ENCODE measurements at regions not wholly inside any gene's neighbourhood (a gene's known extent, or its start where the extent isn't known, plus 50 kb on each side); places are given as distances from the start of the nearest gene placed in this dataset.
"Not testable (repeated sequence)": the region's sequence is repeated elsewhere in the genome, so short reads cannot be mapped to it uniquely, and the experiment has no call there.

DNA sequence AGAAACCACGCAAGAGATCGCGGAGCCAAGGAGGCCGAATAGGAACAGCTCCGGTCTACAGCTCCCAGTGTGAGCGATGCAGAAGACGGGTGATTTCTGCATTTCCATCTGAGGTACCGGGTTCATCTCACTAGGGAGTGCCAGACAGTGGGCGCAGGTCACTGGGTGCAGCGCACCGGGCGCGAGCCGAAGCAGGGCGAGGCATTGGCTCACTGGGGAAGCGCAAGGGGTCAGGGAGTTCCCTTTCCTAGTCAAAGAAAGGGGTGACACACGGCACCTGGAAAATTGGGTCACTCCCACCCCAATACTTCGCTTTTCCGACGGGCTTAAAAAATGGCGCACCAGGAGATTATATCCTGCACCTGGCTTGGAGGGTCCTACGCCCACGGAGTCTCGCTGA, 94.9 kb upstream of the NEK3 start:
- not testable (repeated sequence) for H3K4me3 Mint-ChIP-seq (ENCODE audit: unreplicated experiment); H3K9me3 Mint-ChIP-seq (ENCODE audit: unreplicated experiment); H3K27ac Mint-ChIP-seq (ENCODE audit: unreplicated experiment); H3K27me3 Mint-ChIP-seq (ENCODE audit: unreplicated experiment); H3K36me3 Mint-ChIP-seq (ENCODE audit: low read depth, unreplicated experiment); DNase-seq (ENCODE audit: low spot score); H3K4me1 Mint-ChIP-seq (ENCODE audit: unreplicated experiment)

DNA sequence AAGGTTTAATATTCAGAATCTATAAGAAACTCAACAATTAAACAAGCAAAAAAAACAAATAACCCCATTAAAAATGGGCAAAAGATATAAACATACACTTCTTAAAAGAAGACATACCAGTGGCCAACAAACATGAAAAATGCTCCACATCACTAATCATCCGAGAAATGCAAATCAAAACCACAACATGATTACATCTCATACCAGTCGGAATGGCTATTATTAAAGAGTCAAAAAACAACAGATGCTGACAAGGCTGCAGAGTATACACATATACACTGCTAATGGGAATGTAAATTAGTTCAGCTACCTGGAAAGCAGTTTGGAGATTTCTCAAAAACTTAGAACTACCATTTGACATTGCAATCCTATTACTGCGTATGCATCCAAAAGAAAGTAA, 81.4 kb upstream of the NEK3 start:
- not testable (repeated sequence) for H3K9me3 Mint-ChIP-seq (ENCODE audit: unreplicated experiment); H3K27me3 Mint-ChIP-seq (ENCODE audit: unreplicated experiment); H3K4me3 Mint-ChIP-seq (ENCODE audit: unreplicated experiment); H3K27ac Mint-ChIP-seq (ENCODE audit: unreplicated experiment); H3K4me1 Mint-ChIP-seq (ENCODE audit: unreplicated experiment); DNase-seq (ENCODE audit: low spot score); H3K36me3 Mint-ChIP-seq (ENCODE audit: low read depth, unreplicated experiment)

DNA sequence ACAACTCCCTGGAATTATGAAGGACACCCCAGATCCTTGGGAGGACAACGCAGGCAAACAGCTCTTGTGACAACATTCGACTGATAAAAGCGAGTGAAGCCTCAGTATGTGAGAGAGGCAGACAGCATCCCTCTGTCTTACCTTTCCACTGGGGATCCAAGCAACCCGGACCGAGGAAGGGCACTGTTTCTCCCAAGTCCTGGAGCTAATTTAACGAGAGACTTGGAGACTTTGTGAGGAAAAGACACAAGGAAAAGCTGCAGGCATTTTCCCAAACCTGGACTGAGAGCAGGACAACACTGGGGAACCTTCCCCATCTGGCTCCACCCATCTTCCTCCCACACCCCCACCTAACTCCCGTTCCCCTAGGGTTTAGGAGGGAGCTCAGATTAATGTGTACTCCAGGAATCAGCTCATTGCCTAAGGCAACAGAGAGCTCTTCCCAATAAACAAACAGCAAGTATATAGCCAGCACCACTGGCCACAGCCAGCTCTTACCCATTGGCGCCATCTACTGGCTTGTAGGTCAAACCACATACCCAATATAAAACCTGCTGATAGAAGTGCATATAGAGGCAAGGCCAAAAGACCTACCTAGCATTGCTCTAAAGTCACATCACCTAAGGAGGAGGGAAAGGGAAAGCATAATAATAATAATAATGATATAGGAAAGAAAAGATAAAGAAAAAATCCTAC, 76.7 kb upstream of the NEK3 start:
- peak; percentile 65 for DNase-seq (ENCODE audit: low spot score)
- not testable (repeated sequence) for H3K36me3 Mint-ChIP-seq (ENCODE audit: low read depth, unreplicated experiment); H3K4me1 Mint-ChIP-seq (ENCODE audit: unreplicated experiment); H3K9me3 Mint-ChIP-seq (ENCODE audit: unreplicated experiment); H3K27me3 Mint-ChIP-seq (ENCODE audit: unreplicated experiment)
- peak overlapping the region; percentile 30 for H3K27ac Mint-ChIP-seq (ENCODE audit: unreplicated experiment)
- peak overlapping the region; percentile 77 for H3K4me3 Mint-ChIP-seq (ENCODE audit: unreplicated experiment)
- TF ChIP-seq, protein P1, sequence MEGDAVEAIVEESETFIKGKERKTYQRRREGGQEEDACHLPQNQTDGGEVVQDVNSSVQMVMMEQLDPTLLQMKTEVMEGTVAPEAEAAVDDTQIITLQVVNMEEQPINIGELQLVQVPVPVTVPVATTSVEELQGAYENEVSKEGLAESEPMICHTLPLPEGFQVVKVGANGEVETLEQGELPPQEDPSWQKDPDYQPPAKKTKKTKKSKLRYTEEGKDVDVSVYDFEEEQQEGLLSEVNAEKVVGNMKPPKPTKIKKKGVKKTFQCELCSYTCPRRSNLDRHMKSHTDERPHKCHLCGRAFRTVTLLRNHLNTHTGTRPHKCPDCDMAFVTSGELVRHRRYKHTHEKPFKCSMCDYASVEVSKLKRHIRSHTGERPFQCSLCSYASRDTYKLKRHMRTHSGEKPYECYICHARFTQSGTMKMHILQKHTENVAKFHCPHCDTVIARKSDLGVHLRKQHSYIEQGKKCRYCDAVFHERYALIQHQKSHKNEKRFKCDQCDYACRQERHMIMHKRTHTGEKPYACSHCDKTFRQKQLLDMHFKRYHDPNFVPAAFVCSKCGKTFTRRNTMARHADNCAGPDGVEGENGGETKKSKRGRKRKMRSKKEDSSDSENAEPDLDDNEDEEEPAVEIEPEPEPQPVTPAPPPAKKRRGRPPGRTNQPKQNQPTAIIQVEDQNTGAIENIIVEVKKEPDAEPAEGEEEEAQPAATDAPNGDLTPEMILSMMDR (IDR thresholded peaks at IDR 0.05; ENCODE audit: unreplicated experiment): peak; percentile 63

DNA sequence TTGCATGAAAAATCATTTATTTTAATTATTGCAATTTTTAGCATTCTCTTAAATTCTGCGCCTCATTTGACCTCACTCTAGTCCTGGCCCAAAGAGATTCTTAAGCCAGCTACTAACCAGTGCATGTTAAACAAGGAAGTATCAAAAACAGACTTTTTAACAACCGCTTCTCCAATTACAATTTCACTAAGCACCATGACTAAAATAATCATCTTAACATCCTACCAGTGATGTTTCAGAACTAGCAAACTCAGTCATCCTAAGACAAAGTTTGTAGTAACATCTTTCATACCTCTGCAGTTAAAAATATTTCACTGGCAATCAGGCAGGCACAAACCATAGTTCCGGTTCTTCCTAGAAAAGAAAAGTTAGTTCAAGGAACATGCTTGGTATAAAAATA, 75.5 kb upstream of the NEK3 start:
- Mint-ChIP-seq H3K4me3 (ENCODE audit: unreplicated experiment) (peak overlapping the region; percentile 83), H3K27ac (ENCODE audit: unreplicated experiment) (peak overlapping the region; percentile 53)
- DNase-seq (ENCODE audit: low spot score); H3K36me3 Mint-ChIP-seq (ENCODE audit: low read depth, unreplicated experiment); H3K9me3 Mint-ChIP-seq (ENCODE audit: unreplicated experiment); H3K4me1 Mint-ChIP-seq (ENCODE audit: unreplicated experiment); H3K27me3 Mint-ChIP-seq (ENCODE audit: unreplicated experiment): not testable (repeated sequence)

DNA sequence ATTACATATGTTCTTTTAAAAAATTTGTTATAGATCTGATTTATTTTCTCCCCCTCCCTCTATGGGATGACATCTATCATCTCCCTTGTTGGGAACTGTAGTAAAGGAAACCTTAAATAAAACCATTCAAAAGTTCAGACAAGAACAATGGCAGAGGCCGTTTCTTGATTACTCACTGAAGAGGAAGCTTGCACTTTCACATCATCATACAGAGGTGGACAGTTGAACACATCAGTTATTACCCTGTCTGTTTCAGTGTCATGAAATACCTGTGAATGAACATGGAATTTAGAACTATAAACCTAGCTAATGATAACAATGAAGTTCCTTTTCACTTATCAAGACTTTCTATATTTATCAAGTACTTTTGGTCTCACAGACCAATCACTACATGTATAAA, 63.7 kb upstream of the NEK3 start:
- H3K4me3 Mint-ChIP-seq (ENCODE audit: unreplicated experiment); DNase-seq (ENCODE audit: low spot score); H3K9me3 Mint-ChIP-seq (ENCODE audit: unreplicated experiment); H3K27ac Mint-ChIP-seq (ENCODE audit: unreplicated experiment); H3K27me3 Mint-ChIP-seq (ENCODE audit: unreplicated experiment): not testable (repeated sequence)
- Mint-ChIP-seq H3K36me3 (ENCODE audit: low read depth, unreplicated experiment) (peaks cover 15% of the 10 kb centered on the region), H3K4me1 (ENCODE audit: unreplicated experiment) (peaks cover 16% of the 10 kb centered on the region)

DNA sequence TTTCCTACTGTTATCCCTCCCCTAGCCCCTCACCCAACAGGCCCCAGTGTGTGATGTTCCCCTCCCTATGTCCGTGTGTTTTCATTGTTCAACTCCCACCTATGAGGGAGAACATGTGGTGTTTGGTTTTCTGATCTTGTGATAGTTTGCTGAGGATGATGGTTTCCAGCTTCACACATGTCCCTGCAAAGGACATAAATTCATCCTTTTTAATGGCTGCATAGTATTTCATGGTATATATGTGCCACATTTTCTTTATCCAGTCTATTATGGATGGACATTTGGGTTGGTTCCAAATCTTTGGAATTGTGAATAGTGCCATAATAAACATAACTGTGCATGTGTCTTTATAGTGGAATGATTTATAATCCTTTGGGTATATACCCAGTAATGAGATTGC, 54.5 kb upstream of the NEK3 start:
- H3K27me3 Mint-ChIP-seq (ENCODE audit: unreplicated experiment); H3K27ac Mint-ChIP-seq (ENCODE audit: unreplicated experiment); H3K4me3 Mint-ChIP-seq (ENCODE audit: unreplicated experiment); H3K9me3 Mint-ChIP-seq (ENCODE audit: unreplicated experiment); DNase-seq (ENCODE audit: low spot score); H3K4me1 Mint-ChIP-seq (ENCODE audit: unreplicated experiment): not testable (repeated sequence)
- H3K36me3 Mint-ChIP-seq (ENCODE audit: low read depth, unreplicated experiment): peaks cover 52% of the 10 kb centered on the region

DNA sequence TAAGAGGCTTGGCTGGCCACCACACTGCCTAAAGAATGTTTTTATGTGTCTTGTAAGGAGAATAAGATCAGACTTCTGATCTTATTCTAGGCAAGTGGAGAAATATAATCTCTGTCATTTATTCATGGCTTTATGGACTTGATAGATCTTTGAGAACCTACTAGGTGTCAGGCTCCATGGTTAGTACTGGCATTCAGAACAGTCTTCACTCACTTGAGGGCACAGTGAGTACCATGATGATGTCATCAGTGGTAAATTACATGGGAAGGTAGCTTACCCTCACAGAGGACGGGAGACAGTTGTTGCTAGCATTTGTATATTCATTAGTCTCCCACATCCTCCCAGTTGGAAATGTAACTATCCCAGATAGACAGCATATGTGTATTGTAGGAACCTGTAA, 53.5 kb upstream of the NEK3 start:
- not testable (repeated sequence) for H3K27ac Mint-ChIP-seq (ENCODE audit: unreplicated experiment); DNase-seq (ENCODE audit: low spot score); H3K4me3 Mint-ChIP-seq (ENCODE audit: unreplicated experiment); H3K9me3 Mint-ChIP-seq (ENCODE audit: unreplicated experiment); H3K27me3 Mint-ChIP-seq (ENCODE audit: unreplicated experiment)
- Mint-ChIP-seq H3K36me3 (ENCODE audit: low read depth, unreplicated experiment) (peaks cover 54% of the 10 kb centered on the region), H3K4me1 (ENCODE audit: unreplicated experiment) (peaks cover 13% of the 10 kb centered on the region)

DNA sequence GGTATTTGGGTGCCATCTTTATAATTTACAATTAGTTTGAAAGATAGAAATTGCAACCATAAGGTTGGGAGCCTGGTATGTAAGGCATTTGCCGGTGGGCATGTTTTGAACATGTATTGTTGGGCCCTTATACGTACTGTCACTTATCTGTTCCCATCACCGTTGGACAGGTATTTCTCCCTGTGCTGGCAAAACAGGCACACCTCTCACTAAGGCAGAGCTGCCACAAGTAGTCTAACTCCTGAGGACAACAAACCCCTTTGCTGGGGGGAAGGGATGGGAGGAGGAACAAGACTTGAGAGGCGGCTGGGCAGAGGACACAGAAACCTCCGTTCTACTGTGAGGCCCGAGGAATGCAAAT, 52.0 kb upstream of the NEK3 start:
- not testable (repeated sequence) for H3K27ac Mint-ChIP-seq (ENCODE audit: unreplicated experiment); H3K27me3 Mint-ChIP-seq (ENCODE audit: unreplicated experiment); H3K9me3 Mint-ChIP-seq (ENCODE audit: unreplicated experiment); H3K4me3 Mint-ChIP-seq (ENCODE audit: unreplicated experiment); DNase-seq (ENCODE audit: low spot score)
- H3K4me1 Mint-ChIP-seq (ENCODE audit: unreplicated experiment): peaks cover 14% of the 10 kb centered on the region
- H3K36me3 Mint-ChIP-seq (ENCODE audit: low read depth, unreplicated experiment): peaks cover 46% of the 10 kb centered on the region

DNA sequence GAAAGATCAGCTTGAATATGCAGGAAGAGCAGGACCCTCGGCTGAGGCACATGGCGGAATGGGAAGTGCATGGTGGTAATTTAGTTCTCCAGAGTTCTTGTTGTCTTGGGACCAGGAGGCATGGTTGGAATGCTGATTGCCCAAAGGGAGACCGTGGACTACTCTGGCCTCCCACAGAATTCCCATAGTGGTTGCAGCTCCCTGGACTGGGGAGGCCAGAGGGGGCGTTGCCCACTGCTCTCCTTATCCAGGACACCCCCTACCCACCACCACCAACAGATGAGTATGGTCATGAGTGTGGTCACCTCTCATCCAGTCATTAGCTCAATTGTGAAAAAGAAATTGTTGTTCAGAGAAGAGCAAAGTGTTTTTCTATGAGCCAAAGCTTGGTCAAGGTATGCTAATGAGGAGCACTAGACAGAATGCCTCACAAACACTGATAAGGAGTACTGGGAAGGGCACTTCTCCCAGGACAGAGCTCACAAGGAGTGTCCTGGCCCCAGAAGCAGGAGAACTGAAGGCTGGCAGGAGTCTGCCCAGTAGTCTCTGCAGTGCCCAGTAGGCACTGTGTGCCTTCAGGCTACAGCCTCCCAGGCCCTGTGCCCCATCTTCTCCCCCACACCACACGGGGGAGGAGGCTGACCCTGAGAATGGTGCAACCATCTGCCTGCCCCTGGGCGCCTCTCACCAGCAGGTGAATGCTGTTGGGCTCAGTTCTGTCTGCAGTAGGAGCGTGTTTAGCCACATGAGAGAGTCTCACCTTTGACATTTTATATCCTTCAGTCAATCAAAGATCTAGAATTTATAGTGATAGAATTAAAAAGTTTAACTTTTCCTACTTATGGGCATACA, 51.4 kb upstream of the NEK3 start:
- peaks cover 14% of the 10 kb centered on the region for H3K4me1 Mint-ChIP-seq (ENCODE audit: unreplicated experiment)
- peaks cover 40% of the 10 kb centered on the region for H3K36me3 Mint-ChIP-seq (ENCODE audit: low read depth, unreplicated experiment)
- not testable (repeated sequence) for H3K27me3 Mint-ChIP-seq (ENCODE audit: unreplicated experiment); H3K9me3 Mint-ChIP-seq (ENCODE audit: unreplicated experiment); DNase-seq (ENCODE audit: low spot score); H3K4me3 Mint-ChIP-seq (ENCODE audit: unreplicated experiment); H3K27ac Mint-ChIP-seq (ENCODE audit: unreplicated experiment)
